Osteoblast (primary cell): ENCODE measurements at regions not wholly inside any gene's neighbourhood (a gene's known extent, or its start where the extent isn't known, plus 50 kb on each side); places are given as distances from the start of the nearest gene placed in this dataset.

ENCODE experiments used
- DNase-seq: peaks from one replicate; pipeline ENCODE4 v3.0.0; 2011; ENCODE audit warnings: low spot score, mixed read lengths; ENCODE audit not compliant: insufficient read length; ENCODE audit errors: missing footprints
- H2AFZ ChIP-seq: 2 replicates; pipeline ENCODE4 v1.6.0; 2011; ENCODE audit warnings: mild to moderate bottlenecking, low read length
- H3K27ac ChIP-seq: 2 replicates; pipeline ENCODE4 v1.5.1; 2011; ENCODE audit warnings: mild to moderate bottlenecking, low read depth, low read length, moderate library complexity
- H3K27me3 ChIP-seq: 2 replicates; pipeline ENCODE4 v1.6.0; 2012; ENCODE audit warnings: mild to moderate bottlenecking, control low read depth, inconsistent platforms, low read length, moderate library complexity; ENCODE audit not compliant: insufficient read depth
- H3K36me3 ChIP-seq: 2 replicates; pipeline ENCODE4 v1.5.1; 2011; ENCODE audit warnings: mild to moderate bottlenecking, low read length, control low read depth, moderate library complexity; ENCODE audit not compliant: insufficient read depth
- H3K4me1 ChIP-seq: 2 replicates; pipeline ENCODE4 v1.5.1; 2011; ENCODE audit warnings: mild to moderate bottlenecking, low read length, control low read depth, moderate library complexity; ENCODE audit not compliant: insufficient read depth
- H3K4me2 ChIP-seq: 2 replicates; pipeline ENCODE4 v1.6.0; 2011; ENCODE audit warnings: mild to moderate bottlenecking, low read length; ENCODE audit not compliant: insufficient read depth
- H3K4me3 ChIP-seq: fragments of 200-600 bp; sonication (generic); 3 replicates; pipeline ENCODE4 v1.5.1; 2012; ENCODE audit warnings: mild to moderate bottlenecking, low read length, inconsistent platforms; ENCODE audit not compliant: insufficient read depth
- H3K79me2 ChIP-seq: 2 replicates; pipeline ENCODE4 v1.6.0; 2012; ENCODE audit warnings: mild to moderate bottlenecking, low read length, control low read depth, inconsistent platforms; ENCODE audit not compliant: insufficient read depth
- H3K9me3 ChIP-seq: 2 replicates; pipeline ENCODE4 v1.5.1; 2011; ENCODE audit warnings: low read depth, low read length, control low read depth
- H4K20me1 ChIP-seq: 2 replicates; pipeline ENCODE4 v1.6.0; 2012; ENCODE audit warnings: mild to moderate bottlenecking, low read length, control low read depth; ENCODE audit not compliant: insufficient read depth
- TF ChIP-seq, protein P1 (sequence below): IDR thresholded peaks from 2 replicates; pipeline ENCODE4 v1.5.1; 2011; ENCODE audit warnings: mild to moderate bottlenecking, low read depth, low read length, moderate library complexity; ENCODE audit errors: extremely low read depth

DNA sequence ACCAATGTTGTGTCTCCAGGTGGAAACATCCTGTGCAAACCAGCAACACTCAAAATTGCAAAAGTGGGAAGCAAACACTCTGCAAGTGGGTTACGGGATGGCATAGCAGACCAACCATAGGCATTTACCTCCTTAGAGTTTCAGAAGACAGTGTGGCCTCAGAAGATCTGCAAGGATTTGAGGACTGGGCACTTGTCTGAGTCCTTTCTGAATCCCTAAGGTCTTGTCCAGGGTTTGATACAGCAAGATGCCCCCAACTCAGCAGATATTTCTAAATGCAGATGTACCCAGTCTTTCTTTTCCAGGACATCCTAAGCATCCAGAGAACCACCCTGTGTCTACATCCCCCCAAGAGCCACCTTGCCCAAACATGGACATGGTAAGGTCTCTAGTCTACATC lies 51.7 kb upstream of the SHANK2 start:
- no peak for DNase-seq
- Histone ChIP-seq H3K27ac (no peak overlapping the region), H3K4me1 (peaks cover 19% of the 10 kb centered on the region), H3K36me3 (no peaks in the 10 kb centered on the region), H3K9me3 (no peaks in the 10 kb centered on the region), H3K79me2 (no peaks in the 10 kb centered on the region), H2AFZ (no peak overlapping the region), H3K4me2 (no peak overlapping the region), H4K20me1 (no peaks in the 10 kb centered on the region), H3K4me3 (no peak overlapping the region), H3K27me3 (peaks cover 3% of the 10 kb centered on the region)
- TF ChIP-seq, protein P1, sequence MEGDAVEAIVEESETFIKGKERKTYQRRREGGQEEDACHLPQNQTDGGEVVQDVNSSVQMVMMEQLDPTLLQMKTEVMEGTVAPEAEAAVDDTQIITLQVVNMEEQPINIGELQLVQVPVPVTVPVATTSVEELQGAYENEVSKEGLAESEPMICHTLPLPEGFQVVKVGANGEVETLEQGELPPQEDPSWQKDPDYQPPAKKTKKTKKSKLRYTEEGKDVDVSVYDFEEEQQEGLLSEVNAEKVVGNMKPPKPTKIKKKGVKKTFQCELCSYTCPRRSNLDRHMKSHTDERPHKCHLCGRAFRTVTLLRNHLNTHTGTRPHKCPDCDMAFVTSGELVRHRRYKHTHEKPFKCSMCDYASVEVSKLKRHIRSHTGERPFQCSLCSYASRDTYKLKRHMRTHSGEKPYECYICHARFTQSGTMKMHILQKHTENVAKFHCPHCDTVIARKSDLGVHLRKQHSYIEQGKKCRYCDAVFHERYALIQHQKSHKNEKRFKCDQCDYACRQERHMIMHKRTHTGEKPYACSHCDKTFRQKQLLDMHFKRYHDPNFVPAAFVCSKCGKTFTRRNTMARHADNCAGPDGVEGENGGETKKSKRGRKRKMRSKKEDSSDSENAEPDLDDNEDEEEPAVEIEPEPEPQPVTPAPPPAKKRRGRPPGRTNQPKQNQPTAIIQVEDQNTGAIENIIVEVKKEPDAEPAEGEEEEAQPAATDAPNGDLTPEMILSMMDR = no peak

DNA sequence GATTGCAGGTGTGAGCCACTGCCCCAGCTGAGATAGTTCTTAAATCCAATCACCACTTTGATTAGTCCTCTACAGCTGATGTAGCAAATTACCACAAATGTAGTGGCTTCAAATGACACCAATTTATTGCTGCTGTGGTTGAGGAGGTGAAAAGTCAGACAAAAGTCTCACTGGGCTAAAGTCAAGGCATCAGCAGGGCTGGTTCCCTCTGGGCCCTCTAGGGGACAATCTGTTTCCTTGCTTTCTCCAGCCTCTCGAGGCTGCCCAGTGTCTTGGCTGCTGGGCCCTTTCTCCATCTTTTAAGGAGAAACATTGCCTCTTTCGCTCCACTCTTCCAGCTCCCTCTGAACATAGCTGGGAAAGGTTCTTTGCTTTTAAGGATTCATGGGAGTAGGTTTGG lies 50.5 kb upstream of the SHANK2 start:
- peaks cover 3% of the 10 kb centered on the region for H3K27me3 ChIP-seq
- H3K36me3 ChIP-seq = no peaks in the 10 kb centered on the region
- no peak overlapping the region for H3K4me3 ChIP-seq
- H3K79me2 ChIP-seq = no peaks in the 10 kb centered on the region
- H3K4me2 ChIP-seq = no peak overlapping the region
- TF ChIP-seq, protein P1 = peak; percentile 7
- no peak overlapping the region for H2AFZ ChIP-seq
- no peak overlapping the region for H3K27ac ChIP-seq
- peak; percentile 57 for DNase-seq
- no peaks in the 10 kb centered on the region for H4K20me1 ChIP-seq
- peaks cover 29% of the 10 kb centered on the region for H3K4me1 ChIP-seq
- no peaks in the 10 kb centered on the region for H3K9me3 ChIP-seq

DNA sequence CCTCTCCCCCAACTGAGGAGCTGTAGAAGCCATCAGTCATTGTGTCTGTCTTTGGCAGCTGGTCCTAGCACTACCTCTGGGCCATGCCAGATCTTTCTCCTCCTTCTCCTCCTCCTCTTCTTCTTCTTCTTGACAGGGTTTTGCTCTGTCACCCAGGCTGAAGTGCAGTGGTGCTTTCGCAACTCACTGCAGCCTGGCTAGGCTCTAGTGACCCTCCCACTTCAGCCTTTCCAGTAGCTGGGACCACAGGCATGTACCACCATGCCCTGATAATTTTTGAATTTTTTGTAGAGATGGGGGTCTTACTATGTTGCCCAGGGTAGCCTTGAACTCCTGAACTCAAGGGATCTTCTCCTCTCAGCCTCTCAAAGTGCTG lies 50.1 kb upstream of the SHANK2 start:
- no peaks in the 10 kb centered on the region for H4K20me1 ChIP-seq
- H3K27ac ChIP-seq = no peak overlapping the region
- H3K79me2 ChIP-seq = no peaks in the 10 kb centered on the region
- H3K9me3 ChIP-seq = no peaks in the 10 kb centered on the region
- TF ChIP-seq, protein P1 = no peak
- H3K4me1 ChIP-seq = peaks cover 29% of the 10 kb centered on the region
- no peak overlapping the region for H3K4me2 ChIP-seq
- DNase-seq = peak; percentile 23
- peaks cover 3% of the 10 kb centered on the region for H3K27me3 ChIP-seq
- no peak overlapping the region for H2AFZ ChIP-seq
- no peaks in the 10 kb centered on the region for H3K36me3 ChIP-seq
- no peak overlapping the region for H3K4me3 ChIP-seq
